ENCODE measurements at regions not wholly inside any gene's neighbourhood (a gene's known extent, or its start where the extent isn't known, plus 50 kb on each side); places are given as distances from the start of the nearest gene placed in this dataset.
"Not testable (repeated sequence)": the region's sequence is repeated elsewhere in the genome, so short reads cannot be mapped to it uniquely, and the experiment has no call there.

DNA sequence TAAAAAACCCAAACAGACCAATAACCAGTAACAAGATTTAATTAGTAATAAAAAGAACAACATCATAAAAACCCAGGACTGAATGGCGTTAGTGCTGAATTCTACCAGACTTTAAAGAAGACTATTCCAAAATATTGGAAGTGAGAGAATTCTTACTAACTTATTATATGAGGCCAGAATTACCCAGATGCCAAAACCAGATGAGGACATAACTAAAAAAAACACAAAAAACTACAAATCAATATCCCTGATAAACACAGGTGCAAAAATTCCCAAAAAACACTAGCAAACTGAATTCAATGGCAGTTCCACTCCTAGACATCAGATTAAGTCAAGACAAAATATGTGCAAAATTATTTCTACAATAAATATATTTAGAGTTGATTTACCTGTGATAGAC lies 400.1 kb upstream of the PABPC4L start:
- no peak for DNase-seq

DNA sequence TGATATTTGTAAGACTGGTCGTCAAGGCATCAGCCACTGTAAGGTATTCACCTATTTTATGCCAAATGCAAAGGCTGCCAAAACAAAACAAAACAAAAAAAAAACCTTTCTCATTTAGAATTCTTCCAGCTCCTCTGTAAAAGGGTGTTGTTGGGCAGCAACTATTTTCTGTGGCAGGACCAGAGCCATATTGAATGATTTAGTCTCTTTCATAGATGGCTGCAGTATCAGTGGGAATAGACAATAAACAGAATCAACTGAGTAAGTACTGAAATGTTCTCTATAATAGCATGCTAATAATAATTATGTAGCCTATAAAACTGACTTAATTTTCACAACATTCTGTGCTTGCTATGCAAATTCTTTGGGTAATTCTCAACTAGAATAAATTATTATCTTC lies 389.7 kb upstream of the PABPC4L start:
- DNase-seq = no peak

DNA sequence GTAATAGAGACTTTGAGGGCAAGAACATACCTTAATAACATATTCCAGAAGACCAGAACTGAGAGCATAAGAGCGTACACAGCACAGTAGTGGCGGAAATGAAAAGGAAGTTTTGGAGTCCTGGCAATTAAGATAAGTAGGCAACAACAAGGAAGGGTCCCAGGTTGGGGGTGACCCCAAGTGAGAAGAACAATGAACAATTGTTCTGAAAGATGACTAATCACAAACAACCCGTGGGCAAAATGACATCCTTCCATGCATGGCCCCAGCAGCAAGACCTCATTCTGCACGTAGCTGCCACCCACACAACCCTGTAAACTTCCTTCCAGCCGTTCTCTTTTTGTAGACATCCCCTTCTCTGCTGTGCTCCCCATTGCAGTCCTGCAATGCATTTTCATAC lies 384.4 kb upstream of the PABPC4L start:
- DNase-seq = no peak

DNA sequence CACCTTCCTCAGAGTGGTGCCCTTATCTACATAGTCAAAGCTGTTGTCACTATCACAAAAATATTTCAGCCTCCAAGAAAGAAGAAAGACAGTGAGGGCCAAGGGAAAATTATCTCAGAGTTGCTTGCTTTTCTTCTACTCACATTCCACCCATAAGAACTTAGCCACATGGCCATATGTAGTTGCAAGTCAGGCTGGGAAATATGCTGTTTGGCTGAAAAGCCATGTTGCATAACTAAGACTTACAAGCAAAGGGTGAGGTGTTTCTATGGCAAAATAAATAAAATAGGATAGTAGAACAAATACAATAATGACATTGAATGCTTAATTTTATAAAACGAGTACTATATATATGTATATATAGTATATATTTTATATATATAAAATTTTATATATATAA lies 365.9 kb upstream of the PABPC4L start:
- no peak for DNase-seq

DNA sequence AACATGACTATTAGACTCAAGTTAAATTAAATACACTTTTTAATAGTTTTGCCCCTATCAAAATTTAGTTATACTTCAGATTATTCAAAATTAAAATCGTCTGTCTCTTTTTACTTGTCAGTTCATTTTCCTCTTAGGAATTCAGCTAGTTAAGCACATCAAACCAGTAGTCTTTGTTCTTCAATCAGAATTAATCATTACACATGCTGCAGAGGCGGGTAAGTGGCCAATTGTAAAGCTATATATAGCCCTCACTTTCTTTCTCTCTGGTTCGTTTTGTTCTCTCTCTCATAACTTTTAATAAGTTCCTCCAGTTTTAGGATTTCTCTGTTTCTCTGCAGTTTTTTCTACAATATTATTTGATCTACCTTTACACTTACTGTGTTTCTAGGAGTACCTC lies 359.1 kb upstream of the PABPC4L start:
- DNase-seq = no peak

DNA sequence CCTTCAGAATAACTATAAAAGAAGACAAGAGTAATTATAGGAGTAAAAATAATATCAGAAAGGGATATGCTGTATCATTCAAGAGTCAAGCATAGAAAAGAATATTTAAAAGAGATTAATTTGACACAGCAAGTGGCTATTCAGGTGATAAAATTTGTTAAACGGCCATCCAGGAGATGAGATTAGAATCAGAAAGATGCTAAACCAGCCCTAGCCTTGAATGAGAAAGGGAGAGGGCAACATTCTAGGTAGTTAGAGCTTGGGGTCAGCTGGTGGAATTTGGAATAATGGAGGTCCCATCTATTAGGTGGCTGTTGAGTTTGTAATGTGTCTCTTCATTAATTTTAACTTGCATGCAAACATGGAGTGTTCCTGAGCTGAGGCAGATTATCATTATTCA lies 350.5 kb upstream of the PABPC4L start:
- DNase-seq = no peak

DNA sequence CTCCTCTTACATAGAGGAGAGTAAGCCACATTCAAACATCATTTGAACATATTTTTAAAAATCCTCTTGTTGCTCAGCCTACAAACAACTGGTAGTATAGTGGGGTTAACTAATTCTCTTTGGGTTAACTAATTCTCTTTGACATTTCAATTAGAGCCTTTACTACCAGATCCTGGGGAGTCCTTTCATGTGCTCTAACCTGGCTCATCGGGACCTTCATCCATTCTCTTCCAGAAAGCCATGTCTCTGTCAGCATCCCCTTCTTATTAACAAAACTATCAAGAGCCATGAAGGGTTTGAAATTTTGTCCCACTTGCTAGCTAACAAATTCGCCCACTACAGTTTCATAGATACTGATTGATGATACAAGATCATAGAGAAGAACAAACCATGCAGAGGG lies 349.8 kb upstream of the PABPC4L start:
- no peak for DNase-seq

DNA sequence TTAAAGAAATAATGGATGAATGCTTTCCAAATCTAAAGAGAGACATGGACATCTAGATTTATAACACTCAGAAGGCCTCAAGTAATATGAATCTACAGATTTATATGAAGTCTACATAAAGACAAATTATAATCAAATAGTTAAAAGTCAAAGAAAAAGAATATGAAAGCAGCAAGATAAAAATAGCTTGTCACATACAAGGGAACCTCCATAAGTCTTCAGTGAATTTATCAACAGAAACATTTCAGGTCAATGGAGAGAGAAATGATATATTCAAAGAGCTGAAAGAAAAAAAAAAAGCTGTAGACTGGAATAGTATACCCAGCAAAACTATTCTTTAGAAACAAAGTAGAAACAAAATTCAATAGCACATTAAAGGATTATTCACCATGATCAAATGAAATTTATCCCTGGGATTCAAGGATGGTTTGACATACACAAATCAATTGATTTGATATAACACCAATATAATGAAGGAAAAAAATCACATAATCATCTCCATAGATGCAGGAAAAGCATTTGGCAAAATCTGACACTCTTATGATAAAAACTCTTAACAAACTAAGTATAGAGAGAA lies 346.6 kb upstream of the PABPC4L start:
- no peak for DNase-seq

DNA sequence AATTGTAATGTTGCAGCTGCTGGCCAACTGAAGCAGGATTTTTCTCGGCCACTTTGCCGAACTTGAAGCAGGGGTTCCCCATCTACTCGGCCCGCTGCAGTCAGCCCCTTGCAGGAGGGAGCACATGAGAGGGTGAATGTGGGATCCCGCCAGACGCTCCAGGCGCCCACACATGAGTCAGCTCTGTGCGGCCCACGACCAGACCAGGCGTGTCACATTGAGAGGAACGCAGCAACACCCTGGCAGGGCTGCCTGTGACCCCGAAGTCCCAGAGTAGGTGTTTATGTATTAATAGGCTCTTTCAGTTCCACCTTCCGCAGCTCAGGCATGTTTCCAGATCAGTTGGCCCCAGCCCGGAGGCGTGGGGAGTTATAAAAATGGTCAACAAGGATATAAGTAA lies 344.7 kb upstream of the PABPC4L start:
- DNase-seq = no peak

DNA sequence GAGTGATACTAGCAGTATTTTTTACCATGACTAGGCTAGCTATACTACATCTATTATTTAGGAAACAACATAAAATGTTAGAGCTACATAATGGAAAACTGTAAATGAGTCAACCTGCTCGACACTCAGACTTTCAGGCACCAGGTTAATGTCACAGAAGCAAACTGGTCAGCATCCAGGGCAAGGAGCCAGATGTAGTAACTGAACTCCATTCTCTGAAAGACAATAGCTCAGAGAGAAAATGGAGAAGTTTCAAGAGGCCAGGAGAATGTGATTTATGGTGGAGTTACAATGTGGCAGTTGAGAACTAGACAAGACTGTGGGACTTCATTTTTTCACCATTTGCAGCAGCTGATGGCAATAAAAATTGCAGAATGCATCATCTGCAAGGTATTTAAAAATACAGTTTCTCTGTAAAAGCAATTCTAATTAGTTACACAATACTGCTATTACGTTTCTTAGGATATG lies 342.7 kb upstream of the PABPC4L start:
- DNase-seq = peak; percentile 15

DNA sequence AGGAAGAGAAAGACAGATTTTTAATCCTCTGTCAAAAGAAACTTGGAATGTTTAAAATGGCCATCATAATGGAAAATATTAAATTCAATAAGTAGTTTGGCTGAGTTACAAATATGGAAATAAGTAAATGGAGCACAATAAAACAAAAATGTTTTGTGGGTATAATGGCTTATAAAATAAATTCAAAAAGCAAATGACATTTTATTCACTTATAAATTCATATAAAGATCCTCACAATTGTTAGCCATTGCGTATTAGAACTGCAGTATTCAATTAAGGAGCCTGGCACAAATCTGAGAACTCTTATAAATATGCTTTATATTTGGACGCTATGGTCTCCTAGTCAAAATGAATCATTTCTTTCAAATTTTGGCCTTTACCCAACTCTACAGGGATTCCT lies 339.0 kb upstream of the PABPC4L start:
- no peak for DNase-seq

DNA sequence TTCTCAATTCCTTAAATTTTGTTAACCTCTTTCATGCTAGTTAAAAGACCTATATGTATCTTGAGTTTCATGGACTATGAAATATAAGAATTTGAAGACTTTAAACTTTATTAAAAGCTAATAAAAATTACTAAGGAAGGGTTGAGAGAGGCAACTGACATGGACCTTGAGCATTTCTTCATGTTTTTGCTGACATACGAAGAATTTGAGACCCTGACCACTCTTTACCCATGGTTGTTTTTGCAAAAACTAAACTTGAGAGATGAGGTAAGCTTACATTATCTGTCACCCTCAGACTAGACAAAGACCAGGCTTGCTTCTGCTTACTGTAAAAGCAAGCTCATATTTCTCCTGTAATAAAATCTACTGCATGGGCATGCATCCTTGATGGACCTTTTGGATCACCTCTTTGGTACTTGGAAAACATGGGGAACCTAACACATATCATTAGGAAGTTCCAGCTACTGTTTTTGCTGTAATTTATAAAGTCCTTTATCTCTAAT lies 338.2 kb upstream of the PABPC4L start:
- DNase-seq = no peak

DNA sequence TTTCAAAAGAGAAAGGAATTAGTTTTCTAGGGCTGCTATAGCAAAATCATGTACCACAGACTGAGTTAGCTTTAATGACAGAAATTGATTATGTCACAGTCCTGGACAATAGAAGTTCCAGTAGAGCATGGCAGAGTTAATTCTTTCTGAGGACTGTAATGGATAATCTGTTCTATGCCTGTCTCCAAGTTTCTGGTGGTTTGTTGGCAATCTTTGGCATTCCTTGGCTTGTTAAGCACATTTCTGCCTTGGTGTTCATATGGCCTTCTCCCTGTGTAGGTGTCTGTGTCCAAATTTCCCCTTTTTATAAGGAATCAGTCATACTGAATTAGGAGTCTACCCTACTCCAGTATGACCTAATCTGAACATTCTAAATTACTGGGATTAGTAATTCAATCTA lies 336.1 kb upstream of the PABPC4L start:
- DNase-seq = no peak

DNA sequence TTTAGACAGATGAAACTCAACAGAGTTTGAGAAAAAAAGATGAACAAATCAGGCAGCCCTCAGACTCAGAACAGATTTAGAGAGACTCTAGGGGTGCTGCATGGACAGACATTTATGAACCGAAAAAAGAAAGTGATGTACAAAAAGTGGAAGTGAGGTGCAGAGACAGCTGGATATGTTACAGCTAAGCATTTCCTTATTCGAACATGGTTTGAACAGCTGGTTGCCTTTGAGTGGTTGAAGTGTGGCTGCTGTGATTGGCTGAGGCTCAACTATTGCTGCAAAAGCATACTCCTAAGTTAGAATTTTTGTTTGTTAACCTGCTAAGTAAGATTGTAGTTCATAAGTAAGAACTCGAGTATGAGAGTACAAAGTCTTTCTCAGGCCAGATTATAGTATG lies 331.5 kb upstream of the PABPC4L start:
- DNase-seq = no peak

DNA sequence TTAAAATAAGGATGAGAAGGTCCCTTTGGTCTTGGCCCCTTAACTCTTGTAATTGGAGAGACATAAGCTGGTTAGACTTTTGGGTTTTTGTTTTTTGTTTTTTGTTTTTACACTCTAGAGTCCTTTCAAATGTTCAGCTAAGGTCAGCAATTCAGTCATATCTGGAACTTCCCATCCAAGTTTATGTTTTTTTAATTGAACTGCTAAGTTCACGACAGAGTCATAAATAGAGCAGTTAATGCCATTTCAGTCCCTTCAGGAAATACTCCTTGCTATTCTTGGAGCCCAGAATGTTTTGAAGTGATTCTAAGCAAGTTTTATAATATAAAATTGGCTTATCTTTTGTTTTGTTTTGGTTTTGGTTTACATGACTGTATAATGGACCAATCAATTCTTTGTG lies 329.4 kb upstream of the PABPC4L start:
- no peak for DNase-seq

DNA sequence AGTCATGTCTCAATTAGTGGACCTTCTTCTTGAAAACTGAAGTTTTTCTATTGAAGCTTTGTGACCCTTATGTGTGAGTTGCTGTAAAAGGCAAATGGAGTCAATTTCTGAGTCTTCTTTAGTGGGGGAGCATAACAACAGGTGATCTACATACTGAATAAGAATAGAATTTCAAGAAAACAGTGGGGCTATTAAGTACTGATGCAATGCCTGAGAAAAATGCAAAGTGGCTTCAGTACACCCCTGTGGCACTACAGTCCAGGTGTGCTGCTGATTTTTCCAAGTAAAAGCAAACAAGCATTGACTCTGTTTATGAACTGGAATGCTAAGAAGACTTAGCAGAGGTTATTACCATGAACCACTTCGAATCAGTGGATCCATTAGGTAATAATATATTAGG lies 328.0 kb upstream of the PABPC4L start:
- no peak for DNase-seq

DNA sequence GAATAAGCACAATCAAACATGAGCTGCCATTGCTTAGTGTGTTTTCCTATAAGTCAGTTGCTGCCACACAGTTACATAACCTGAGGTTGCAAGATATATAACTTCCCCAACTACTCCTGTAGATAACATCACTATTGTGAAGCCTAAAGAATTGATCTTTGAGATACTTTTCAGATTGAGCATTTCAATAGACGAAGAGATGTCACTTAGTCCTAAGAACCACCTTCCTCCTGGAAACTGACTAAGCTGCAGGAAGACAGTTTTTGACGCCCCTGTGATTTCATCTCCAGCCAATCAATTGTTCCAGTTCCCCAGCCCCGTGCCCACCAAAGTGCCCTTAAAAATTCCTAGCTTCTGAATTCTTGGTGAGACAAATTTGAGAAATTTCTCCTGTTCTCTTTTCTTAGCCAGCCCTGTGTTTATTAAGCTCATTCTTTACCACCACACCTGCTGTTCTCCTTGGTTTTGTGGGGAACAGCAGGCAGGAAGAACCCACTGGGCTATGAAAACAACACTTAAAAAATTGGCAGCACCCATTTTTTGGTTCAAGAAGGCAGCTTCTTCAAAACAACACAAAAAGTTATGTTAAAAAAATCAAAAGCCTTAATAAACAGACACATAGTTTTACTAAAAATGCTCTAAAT lies 317.1 kb upstream of the PABPC4L start:
- DNase-seq = no peak

DNA sequence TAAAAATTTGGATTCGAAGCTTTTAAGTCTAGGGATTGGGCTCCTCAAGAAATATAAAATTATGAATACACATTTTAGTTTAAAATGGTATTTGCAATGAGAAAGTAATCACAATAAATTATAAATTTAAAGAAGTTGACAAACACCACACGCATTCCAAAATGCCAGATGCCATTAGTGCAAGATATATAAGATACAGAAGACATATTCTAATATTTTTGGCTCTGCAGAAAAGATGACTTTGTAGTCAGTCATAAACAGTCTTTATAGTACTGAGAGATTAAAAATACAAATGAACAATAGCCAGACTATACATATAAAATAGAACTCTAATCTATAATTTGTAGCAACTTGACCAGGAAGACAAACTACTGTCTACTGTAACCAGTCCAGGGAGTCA lies 309.0 kb upstream of the PABPC4L start:
- DNase-seq = no peak

DNA sequence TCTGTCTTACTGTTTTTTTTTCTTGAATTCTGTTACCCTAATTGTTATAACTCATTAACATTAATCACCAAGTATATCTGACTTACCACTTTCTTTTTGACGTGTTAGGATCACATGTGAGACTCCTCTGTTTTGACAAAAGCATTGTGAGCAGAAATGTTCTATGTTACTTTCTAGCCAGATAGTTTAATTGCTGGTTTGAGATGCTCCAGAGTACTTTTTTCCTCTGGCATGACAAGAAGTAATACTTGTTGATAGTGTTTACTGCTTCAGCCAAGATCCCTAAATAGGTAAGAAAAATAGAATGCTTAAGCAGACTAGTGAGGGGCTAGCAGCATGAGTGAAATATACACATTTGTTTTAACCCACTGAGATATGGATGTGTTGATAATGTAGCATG lies 303.9 kb upstream of the PABPC4L start:
- DNase-seq = no peak

DNA sequence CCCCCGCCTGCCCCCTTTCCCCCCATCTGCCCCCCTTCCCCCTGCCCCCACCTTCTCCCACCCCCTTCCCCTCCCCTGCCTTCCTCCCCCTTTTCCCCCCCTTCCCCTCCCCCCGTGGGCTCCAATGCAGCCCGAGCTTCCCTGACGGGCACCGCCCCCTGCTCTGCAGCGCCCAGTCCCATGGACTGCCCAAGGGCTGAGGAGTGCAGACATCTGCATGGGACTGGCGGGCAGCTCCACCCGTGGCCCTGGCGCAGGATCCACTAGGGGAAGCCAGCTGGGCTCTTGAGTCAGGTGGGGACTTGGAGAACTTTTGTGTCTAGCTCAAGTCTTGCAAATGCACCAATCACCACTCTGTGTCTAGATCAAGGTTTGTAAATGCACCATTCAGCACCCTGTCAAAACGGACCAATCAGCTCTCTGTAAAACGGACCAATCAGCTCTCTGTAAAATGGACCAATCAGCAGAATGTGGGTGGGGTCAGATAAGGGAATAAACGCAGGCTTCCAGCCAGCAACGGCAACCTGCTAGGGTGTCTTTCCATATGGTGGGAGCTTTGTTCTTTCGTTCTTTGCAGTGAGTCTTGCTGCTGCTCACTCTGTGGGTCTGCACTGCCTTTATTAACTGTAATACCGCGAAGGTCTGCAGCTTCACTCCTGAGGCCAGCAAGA lies 300.5 kb upstream of the PABPC4L start:
- no peak for DNase-seq

DNA sequence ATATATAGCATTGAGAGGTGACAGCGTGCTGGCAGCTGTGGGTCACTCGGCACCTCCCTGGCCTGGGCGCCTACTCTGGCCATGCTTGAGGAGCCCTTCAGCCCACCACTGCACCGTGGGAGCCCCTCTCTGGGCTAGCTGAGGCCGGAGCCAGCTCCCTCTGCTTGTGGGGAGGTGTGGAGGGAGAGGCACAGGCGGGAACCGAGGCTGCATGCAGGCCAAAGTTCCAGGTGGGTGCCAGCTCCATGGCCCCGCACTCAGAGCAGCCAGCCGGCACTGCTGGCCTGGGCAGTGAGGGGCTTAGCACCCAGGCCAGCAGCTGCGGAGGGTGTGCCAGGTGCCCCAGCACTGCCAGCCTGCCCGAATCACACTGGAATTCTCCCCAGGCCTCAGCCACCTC lies 299.9 kb upstream of the PABPC4L start:
- not testable (repeated sequence) for DNase-seq

DNA sequence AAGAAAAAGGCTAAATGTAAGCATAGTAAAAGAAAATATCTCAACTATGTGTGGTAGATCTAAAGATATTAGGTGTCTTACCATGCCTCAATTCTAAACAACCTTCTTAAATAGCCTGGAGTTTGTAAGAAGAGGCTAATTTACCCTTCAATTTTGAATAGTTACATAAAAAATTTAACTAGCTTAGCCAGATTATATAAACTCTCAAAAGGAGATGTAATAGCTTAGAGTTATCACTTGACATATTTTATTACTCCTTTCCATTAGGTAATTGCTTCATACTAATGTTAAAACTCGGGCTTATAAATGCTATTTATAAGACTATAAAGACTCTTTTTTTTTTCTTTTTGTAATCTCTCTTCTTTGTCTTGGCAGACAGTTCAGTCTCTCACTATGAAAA lies 297.5 kb upstream of the PABPC4L start:
- DNase-seq = no peak

DNA sequence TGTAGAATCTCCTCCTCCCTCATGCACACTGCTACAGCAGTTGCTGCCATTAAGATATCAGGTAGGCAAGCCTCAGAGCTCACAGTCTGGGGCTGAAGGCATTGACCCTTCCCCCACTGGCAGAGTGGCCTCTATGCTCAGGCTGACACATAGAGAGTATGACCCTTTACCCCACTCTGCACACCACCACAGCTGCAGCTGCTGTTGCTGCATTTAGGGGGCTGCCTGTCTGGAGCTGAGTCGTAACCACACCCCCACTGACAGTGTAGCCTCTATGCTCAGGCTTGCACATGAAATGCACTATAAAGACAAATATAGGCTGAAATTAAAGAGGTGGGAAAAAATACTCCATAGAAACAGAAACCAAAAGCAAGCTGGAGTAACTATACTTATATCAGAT lies 289.3 kb upstream of the PABPC4L start:
- DNase-seq = no peak

DNA sequence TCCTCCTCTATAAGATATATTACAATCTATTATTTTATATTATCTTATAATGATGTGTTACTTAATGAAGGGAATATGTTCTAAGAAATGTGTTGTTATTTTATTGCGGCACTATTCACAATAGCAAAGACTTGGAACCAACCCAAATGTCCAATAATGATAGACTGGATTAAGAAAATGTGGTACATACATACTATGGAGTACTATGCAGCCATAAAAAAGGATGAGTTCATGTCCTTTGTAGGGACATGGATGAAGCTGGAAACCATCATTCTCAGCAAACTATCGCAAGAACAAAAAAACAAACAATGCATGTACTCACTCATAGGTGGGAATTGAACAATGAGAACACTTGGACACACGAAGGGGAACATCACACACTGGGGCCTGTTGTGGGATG lies 281.9 kb upstream of the PABPC4L start:
- DNase-seq = not testable (repeated sequence)

DNA sequence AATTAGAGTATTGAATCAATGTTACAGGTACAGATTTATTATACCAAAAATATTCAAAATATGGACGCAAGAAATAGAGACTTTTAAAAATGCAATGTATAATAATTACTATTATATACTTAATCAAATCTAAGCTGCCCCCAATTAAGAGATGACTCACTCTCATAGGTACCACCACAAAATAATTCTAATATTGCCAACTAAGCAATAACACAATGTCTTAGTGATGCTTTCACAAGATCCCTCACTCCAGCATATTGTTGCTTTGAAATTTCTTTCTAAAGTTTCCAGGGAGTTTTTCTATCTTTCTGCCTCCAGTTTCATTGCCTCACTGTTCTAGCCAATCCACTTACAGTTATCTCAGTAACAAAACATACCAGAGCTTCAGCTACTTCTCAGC lies 270.0 kb upstream of the PABPC4L start:
- DNase-seq = no peak

All from NCI-H510A treated with DMSO at 0.1 percent for 48 hours (cell line).